GM23338 (cell line): ENCODE measurements at regions not wholly inside any gene's neighbourhood (a gene's known extent, or its start where the extent isn't known, plus 50 kb on each side); places are given as distances from the start of the nearest gene placed in this dataset.

Source experiments
- ATAC-seq: fragments of 200-7000 bp; cut with Tn5 transposase; 3 replicates; pipeline ENCODE4 v1.9.1; 2020
- DNase-seq: peaks from one replicate; pipeline ENCODE4 v3.0.0-alpha.2; 2015; ENCODE audit warnings: low spot score
- H2AFZ ChIP-seq: fragments of 200-600 bp; sonication (generic); 2 replicates; pipeline ENCODE4 v1.8.0; 2016; ENCODE audit warnings: antibody characterized with exemption, mild to moderate bottlenecking, moderate library complexity
- H3F3A ChIP-seq: fragments of 200-600 bp; sonication (generic); replicated peaks from 2 replicates; pipeline ENCODE4 v1.8.0; 2017; ENCODE audit warnings: antibody characterized with exemption, mixed run types, low read depth
- H3K27ac ChIP-seq: fragments of 200-600 bp; sonication (generic); 2 replicates; pipeline ENCODE4 v1.6.1; 2016; ENCODE audit warnings: low read depth
- H3K27me3 ChIP-seq: fragments of 200-600 bp; sonication (generic); 2 replicates; pipeline ENCODE4 v1.8.0; 2016; ENCODE audit warnings: mild to moderate bottlenecking, mixed run types, moderate library complexity; ENCODE audit not compliant: insufficient read depth
- H3K36me3 ChIP-seq: fragments of 200-600 bp; sonication (generic); 2 replicates; pipeline ENCODE4 v1.8.0; 2016; ENCODE audit warnings: mild to moderate bottlenecking; ENCODE audit not compliant: insufficient read depth
- H3K4me1 ChIP-seq: fragments of 200-600 bp; sonication (generic); 2 replicates; pipeline ENCODE4 v1.8.0; 2016; ENCODE audit warnings: mild to moderate bottlenecking, moderate library complexity; ENCODE audit not compliant: insufficient read depth
- H3K4me2 ChIP-seq: fragments of 200-600 bp; sonication (generic); 2 replicates; pipeline ENCODE4 v1.7.1; 2017; ENCODE audit warnings: mixed run types
- H3K4me3 ChIP-seq: fragments of 200-600 bp; sonication (generic); 2 replicates; pipeline ENCODE4 v1.6.1; 2016; ENCODE audit warnings: mixed run types
- H3K79me2 ChIP-seq: fragments of 200-600 bp; sonication (generic); replicated peaks from 2 replicates; pipeline ENCODE4 v1.8.0; 2017; ENCODE audit warnings: mild to moderate bottlenecking; ENCODE audit not compliant: insufficient read depth
- H3K9me2 ChIP-seq: fragments of 200-600 bp; sonication (generic); 2 replicates; pipeline ENCODE4 v1.8.0; 2017; ENCODE audit not compliant: insufficient read depth
- H4K20me1 ChIP-seq: fragments of 200-600 bp; sonication (generic); replicated peaks from 2 replicates; pipeline ENCODE4 v1.8.0; 2017; ENCODE audit warnings: mild to moderate bottlenecking; ENCODE audit not compliant: insufficient read depth
- H3K27ac Mint-ChIP-seq: 2 replicates; pipeline ENCODE4 v1.8.0; 2020; ENCODE audit warnings: inconsistent platforms, mild to moderate bottlenecking, moderate library complexity, mixed read lengths
- H3K27me3 Mint-ChIP-seq: 3 replicates; pipeline ENCODE4 v1.8.0; 2022; ENCODE audit warnings: low read depth, mild to moderate bottlenecking, moderate library complexity, mixed read lengths, inconsistent platforms; ENCODE audit not compliant: insufficient read depth, poor library complexity
- H3K36me3 Mint-ChIP-seq: 3 replicates; pipeline ENCODE4 v1.8.0; 2021; ENCODE audit warnings: low read depth, mild to moderate bottlenecking, inconsistent platforms, moderate library complexity, mixed read lengths
- H3K4me1 Mint-ChIP-seq: 3 replicates; pipeline ENCODE4 v1.8.0; 2020; ENCODE audit warnings: mild to moderate bottlenecking, inconsistent platforms, mixed read lengths
- H3K4me3 Mint-ChIP-seq: 3 replicates; pipeline ENCODE4 v1.8.0; 2021; ENCODE audit warnings: moderate library complexity, mild to moderate bottlenecking, inconsistent platforms, mixed read lengths
- H3K9me3 Mint-ChIP-seq: 3 replicates; pipeline ENCODE4 v1.8.0; 2020; ENCODE audit warnings: moderate library complexity, mild to moderate bottlenecking, inconsistent platforms, mixed read lengths
- CREB1 ChIP-seq: fragments of 250-450 bp; sonication (Bioruptor Pico); IDR thresholded peaks from 2 replicates; pipeline ENCODE4 v1.5.0; 2020; ENCODE audit warnings: low read depth, mild to moderate bottlenecking, moderate library complexity
- CTCF ChIP-seq, 2 experiments: fragments of 200-600 bp in 1 of 2; sonication (generic) in 1 of 2; conservative IDR thresholded peaks; 2 replicates each; pipeline versions ENCODE4 v1.5.1 to v1.6.1; 2016 to 2017; ENCODE audit warnings: antibody characterized with exemption in 2 of 2, low read depth in 2 of 2, mild to moderate bottlenecking in 2 of 2, moderate library complexity in 1 of 2
- ETS1 ChIP-seq: IDR thresholded peaks from 2 replicates; pipeline ENCODE4 v1.6.1; 2016; ENCODE audit warnings: antibody characterized with exemption
- EZH2 ChIP-seq: fragments of 200-600 bp; sonication (generic); IDR thresholded peaks from one replicate; pipeline ENCODE4 v1.8.0; 2017; ENCODE audit warnings: antibody characterized with exemption, mild to moderate bottlenecking, low read depth; ENCODE audit not compliant: unreplicated experiment
- EZH2phosphoT487 ChIP-seq: fragments of 200-600 bp; sonication (generic); IDR thresholded peaks from one replicate; pipeline ENCODE4 v1.8.1; 2018; ENCODE audit warnings: antibody characterized with exemption; ENCODE audit not compliant: unreplicated experiment
- JUNB ChIP-seq: IDR thresholded peaks from one replicate; pipeline ENCODE4 v1.6.1; 2016; ENCODE audit warnings: antibody characterized with exemption; ENCODE audit not compliant: unreplicated experiment
- NANOG ChIP-seq: IDR thresholded peaks from 2 replicates; pipeline ENCODE4 v1.6.1; 2016; ENCODE audit warnings: antibody characterized with exemption, borderline replicate concordance
- POLR2AphosphoS5 ChIP-seq: IDR thresholded peaks from 2 replicates; pipeline ENCODE4 v1.6.1; 2016; ENCODE audit warnings: antibody characterized with exemption, low read depth
- REST ChIP-seq: IDR thresholded peaks from one replicate; pipeline ENCODE4 v1.6.1; 2018; ENCODE audit warnings: antibody characterized with exemption; ENCODE audit not compliant: unreplicated experiment
- STAT1 ChIP-seq: IDR thresholded peaks from one replicate; pipeline ENCODE4 v1.6.1; 2016; ENCODE audit warnings: antibody characterized with exemption; ENCODE audit not compliant: unreplicated experiment
- ZNF114 ChIP-seq: fragments of 250-450 bp; sonication (Bioruptor Pico); IDR thresholded peaks from 2 replicates; pipeline ENCODE4 v1.5.0; 2020; ENCODE audit warnings: mild to moderate bottlenecking, moderate library complexity
- ZNF331 ChIP-seq: fragments of 250-450 bp; sonication (Bioruptor Pico); IDR thresholded peaks from 2 replicates; pipeline ENCODE4 v1.5.0; 2020; ENCODE audit warnings: low read depth, mild to moderate bottlenecking, moderate library complexity
- ZNF462 ChIP-seq: fragments of 250-450 bp; sonication (Bioruptor Pico); IDR thresholded peaks from 2 replicates; pipeline ENCODE4 v1.5.0; 2020; ENCODE audit warnings: mild to moderate bottlenecking, moderate library complexity

GRCh38 chr4:71148545-71148944, 155.1 kb downstream of the DCK start:
- H3K4me3 ChIP-seq: no peak overlapping the region
- DNase-seq (no peak), ATAC-seq (no peak)
- Mint-ChIP-seq H3K36me3 (no peaks in the 10 kb centered on the region), H3K27ac (no peak overlapping the region), H3K27me3 (peaks cover 2% of the 10 kb centered on the region), H3K9me3 (no peaks in the 10 kb centered on the region), H3K4me3 (no peak overlapping the region), H3K4me1 (no peaks in the 10 kb centered on the region)
- H3K27ac ChIP-seq: no peak overlapping the region
- H3K4me1 ChIP-seq: no peaks in the 10 kb centered on the region
- no peaks in the 10 kb centered on the region for H3K79me2 ChIP-seq
- TF ChIP-seq EZH2phosphoT487 (no peak), ZNF462 (no peak), ZNF331 (no peak), ZNF114 (CRISPR knock-in tag) (no peak), CREB1 (CRISPR knock-in tag) (no peak), ETS1 (no peak), EZH2 (no peak), JUNB (no peak), REST (no peak), STAT1 (no peak), NANOG (no peak), CTCF (conservative IDR thresholded peaks at IDR 0.05; ENCODE audit: low read depth in 2 of 2) (no peak), POLR2AphosphoS5 (no peak)
- no peak overlapping the region for H3K4me2 ChIP-seq
- H4K20me1 ChIP-seq: no peaks in the 10 kb centered on the region
- H3K36me3 ChIP-seq: no peaks in the 10 kb centered on the region
- H2AFZ ChIP-seq: no peak overlapping the region
- no peaks in the 10 kb centered on the region for H3F3A ChIP-seq
- no peaks in the 10 kb centered on the region for H3K27me3 ChIP-seq
- H3K9me2 ChIP-seq: no peaks in the 10 kb centered on the region
